Endothelial cell of umbilical vein (primary cell): ENCODE measurements at regions not wholly inside any gene's neighbourhood (a gene's known extent, or its start where the extent isn't known, plus 50 kb on each side); places are given as distances from the start of the nearest gene placed in this dataset.

Source experiments
- EZH2 ChIP-seq: IDR thresholded peaks from 2 replicates; pipeline ENCODE4 v1.6.1; 2012; ENCODE audit warnings: borderline replicate concordance, low read depth, mild to moderate bottlenecking, moderate library complexity, low read length, inconsistent platforms; ENCODE audit not compliant: severe bottlenecking
- GATA2 ChIP-seq: IDR thresholded peaks from 2 replicates; pipeline ENCODE4 v1.7.0; 2011; ENCODE audit warnings: low read depth, mild to moderate bottlenecking, moderate library complexity, mixed read lengths, low read length; ENCODE audit not compliant: insufficient read length, insufficient read depth
- JUN ChIP-seq: IDR thresholded peaks from 2 replicates; pipeline ENCODE4 v1.6.1; 2011; ENCODE audit warnings: borderline replicate concordance, low read depth; ENCODE audit not compliant: insufficient read length, insufficient read depth
- MYC ChIP-seq: IDR thresholded peaks from one replicate; pipeline ENCODE4 v1.6.1; 2011; ENCODE audit warnings: mild to moderate bottlenecking, low read depth, low read length
- POLR2A ChIP-seq: IDR thresholded peaks from 2 replicates; pipeline ENCODE4 v1.6.1; 2012; ENCODE audit warnings: low read depth, mild to moderate bottlenecking, control low read depth, low read length
- POLR2AphosphoS5 ChIP-seq: IDR thresholded peaks from 2 replicates; pipeline ENCODE4 v1.6.1; 2012; ENCODE audit warnings: low read depth, mild to moderate bottlenecking, control low read depth, low read length, moderate library complexity; ENCODE audit not compliant: insufficient read depth
- TF ChIP-seq, protein P1 (sequence below), 2 donors: IDR thresholded peaks; 1 replicate in 1 of 2; 2 replicates in 1 of 2; pipeline ENCODE4 v1.5.1; 2011; ENCODE audit warnings: low read length in 2 of 2, mild to moderate bottlenecking in 2 of 2, moderate library complexity in 2 of 2, control low read depth in 1 of 2, inconsistent platforms in 1 of 2, low read depth in 1 of 2; ENCODE audit not compliant: insufficient read depth in 1 of 2; ENCODE audit errors: extremely low read depth in 1 of 2
- TF ChIP-seq, protein P2 (sequence below): IDR thresholded peaks from 2 replicates; pipeline ENCODE4 v1.6.1; 2011; ENCODE audit not compliant: insufficient read depth, insufficient read length

DNA sequence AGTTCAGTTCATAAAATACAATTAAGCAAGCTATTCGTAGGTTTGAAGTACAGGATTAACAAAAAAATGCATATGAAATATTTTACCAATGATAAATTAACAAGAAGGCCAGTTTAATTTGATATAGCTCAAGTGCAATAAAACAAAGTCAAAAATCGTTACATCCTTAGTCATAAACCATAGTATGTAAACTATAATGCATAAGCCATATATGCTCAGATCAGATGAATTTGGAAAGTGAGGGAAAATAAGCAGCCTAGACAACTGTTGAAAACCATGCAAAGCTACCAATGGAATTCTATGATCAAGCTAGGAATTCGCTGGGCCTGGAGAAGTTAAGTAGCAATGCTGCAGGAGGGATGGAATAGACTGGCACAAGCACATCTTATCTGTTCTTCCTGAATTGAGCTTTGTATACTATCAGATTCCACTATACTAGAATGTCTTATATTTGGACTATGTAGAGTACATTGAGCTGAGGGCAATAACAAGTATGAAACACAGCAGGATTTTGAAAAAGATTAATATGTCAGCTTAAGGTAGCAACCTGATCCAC, 682.0 kb downstream of the IRS1 start:
- no peak for TF ChIP-seq GATA2
- no peak for TF ChIP-seq POLR2A
- TF ChIP-seq, protein P1, sequence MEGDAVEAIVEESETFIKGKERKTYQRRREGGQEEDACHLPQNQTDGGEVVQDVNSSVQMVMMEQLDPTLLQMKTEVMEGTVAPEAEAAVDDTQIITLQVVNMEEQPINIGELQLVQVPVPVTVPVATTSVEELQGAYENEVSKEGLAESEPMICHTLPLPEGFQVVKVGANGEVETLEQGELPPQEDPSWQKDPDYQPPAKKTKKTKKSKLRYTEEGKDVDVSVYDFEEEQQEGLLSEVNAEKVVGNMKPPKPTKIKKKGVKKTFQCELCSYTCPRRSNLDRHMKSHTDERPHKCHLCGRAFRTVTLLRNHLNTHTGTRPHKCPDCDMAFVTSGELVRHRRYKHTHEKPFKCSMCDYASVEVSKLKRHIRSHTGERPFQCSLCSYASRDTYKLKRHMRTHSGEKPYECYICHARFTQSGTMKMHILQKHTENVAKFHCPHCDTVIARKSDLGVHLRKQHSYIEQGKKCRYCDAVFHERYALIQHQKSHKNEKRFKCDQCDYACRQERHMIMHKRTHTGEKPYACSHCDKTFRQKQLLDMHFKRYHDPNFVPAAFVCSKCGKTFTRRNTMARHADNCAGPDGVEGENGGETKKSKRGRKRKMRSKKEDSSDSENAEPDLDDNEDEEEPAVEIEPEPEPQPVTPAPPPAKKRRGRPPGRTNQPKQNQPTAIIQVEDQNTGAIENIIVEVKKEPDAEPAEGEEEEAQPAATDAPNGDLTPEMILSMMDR (IDR thresholded peaks at IDR 0.05; ENCODE audit: extremely low read depth in 1 of 2, insufficient read depth in 1 of 2, low read depth in 1 of 2, low read length in 2 of 2) = no peak
- TF ChIP-seq POLR2AphosphoS5 = no peak
- TF ChIP-seq EZH2 = no peak
- TF ChIP-seq, protein P2, sequence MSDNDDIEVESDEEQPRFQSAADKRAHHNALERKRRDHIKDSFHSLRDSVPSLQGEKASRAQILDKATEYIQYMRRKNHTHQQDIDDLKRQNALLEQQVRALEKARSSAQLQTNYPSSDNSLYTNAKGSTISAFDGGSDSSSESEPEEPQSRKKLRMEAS = no peak
- TF ChIP-seq MYC = no peak
- no peak for TF ChIP-seq JUN
